Right atrium auricular region (tissue), 2 donors: ENCODE measurements at regions not wholly inside any gene's neighbourhood (a gene's known extent, or its start where the extent isn't known, plus 50 kb on each side); places are given as distances from the start of the nearest gene placed in this dataset.

Source experiments
- DNase-seq: peaks from one replicate; pipeline ENCODE4 v3.0.0-alpha.2; 2019; ENCODE audit warnings: low spot score
- H3K27ac ChIP-seq, 2 donors: fragments of 200-600 bp; sonication (generic); 1 replicate in 1 of 2; 2 replicates in 1 of 2; pipeline ENCODE4 v1.5.1; 2016 to 2019
- H3K27me3 ChIP-seq, 2 donors: fragments of 200-600 bp; sonication (generic); one replicate each; pipeline versions ENCODE4 v1.5.1 to v1.6.0; 2017 to 2019
- H3K36me3 ChIP-seq: fragments of 200-600 bp; sonication (generic); one replicate; pipeline ENCODE4 v1.5.1; 2016
- H3K4me1 ChIP-seq, 2 donors: fragments of 200-600 bp; sonication (generic); one replicate each; pipeline versions ENCODE4 v1.5.1 to v1.6.0; 2017 to 2019
- H3K4me3 ChIP-seq, 2 donors: fragments of 200-600 bp; sonication (generic); 1 replicate in 1 of 2; 2 replicates in 1 of 2; pipeline ENCODE4 v1.5.1; 2017 to 2019; ENCODE audit warnings: mild to moderate bottlenecking in 1 of 2, moderate library complexity in 1 of 2
- H3K9me3 ChIP-seq, 2 donors: fragments of 200-600 bp; sonication (generic); one replicate each; pipeline ENCODE4 v1.5.1; 2019
- TF ChIP-seq, protein P1 (sequence below), 2 donors: fragments of 200-600 bp; sonication (generic); IDR thresholded peaks; one replicate each; pipeline ENCODE4 v1.5.1; 2019; ENCODE audit warnings: antibody characterized with exemption in 2 of 2

DNA sequence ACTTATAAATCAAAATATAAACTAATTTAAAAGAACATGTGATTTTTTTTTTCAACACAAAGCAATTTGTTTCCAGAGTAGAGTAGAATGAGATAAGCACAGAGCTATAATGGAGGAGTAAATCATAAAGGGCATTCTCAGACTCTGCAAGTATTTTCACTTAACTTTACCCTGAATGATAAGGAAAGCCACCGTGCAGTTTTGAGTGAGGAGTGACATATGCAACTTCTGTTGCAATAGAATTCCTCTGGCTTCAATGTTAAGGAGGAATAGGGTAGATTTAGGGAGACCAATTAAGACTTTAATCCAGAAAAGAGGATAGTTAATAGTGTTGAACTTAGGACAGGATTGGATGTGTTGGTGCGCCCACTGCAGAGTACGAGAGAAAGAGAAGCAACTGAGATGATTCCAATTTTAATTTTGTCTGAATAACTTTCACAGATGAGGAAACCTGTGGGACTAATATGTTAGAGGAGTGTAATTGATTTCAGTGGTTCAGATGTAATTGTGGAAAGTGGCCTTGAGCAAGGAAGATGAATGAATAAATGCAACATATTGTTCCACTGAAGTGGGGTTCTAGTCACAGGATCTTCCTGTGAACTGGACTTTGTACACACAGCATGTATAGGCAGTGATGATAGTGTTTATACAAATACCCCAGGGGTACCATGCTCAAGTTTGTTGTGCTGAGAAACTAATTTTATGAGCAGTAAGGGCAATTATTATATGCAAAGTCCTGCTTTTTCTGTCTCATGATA, 255.5 kb upstream of the ANO3 start:
- H3K4me3 ChIP-seq, result no peak overlapping the region
- TF ChIP-seq, protein P1, sequence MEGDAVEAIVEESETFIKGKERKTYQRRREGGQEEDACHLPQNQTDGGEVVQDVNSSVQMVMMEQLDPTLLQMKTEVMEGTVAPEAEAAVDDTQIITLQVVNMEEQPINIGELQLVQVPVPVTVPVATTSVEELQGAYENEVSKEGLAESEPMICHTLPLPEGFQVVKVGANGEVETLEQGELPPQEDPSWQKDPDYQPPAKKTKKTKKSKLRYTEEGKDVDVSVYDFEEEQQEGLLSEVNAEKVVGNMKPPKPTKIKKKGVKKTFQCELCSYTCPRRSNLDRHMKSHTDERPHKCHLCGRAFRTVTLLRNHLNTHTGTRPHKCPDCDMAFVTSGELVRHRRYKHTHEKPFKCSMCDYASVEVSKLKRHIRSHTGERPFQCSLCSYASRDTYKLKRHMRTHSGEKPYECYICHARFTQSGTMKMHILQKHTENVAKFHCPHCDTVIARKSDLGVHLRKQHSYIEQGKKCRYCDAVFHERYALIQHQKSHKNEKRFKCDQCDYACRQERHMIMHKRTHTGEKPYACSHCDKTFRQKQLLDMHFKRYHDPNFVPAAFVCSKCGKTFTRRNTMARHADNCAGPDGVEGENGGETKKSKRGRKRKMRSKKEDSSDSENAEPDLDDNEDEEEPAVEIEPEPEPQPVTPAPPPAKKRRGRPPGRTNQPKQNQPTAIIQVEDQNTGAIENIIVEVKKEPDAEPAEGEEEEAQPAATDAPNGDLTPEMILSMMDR (IDR thresholded peaks at IDR 0.05), result no peak
- no peak for DNase-seq
- H3K27ac ChIP-seq, result no peak overlapping the region
- no peaks in the 10 kb centered on the region for H3K27me3 ChIP-seq
- H3K9me3 ChIP-seq, result no peaks in the 10 kb centered on the region
- no peaks in the 10 kb centered on the region for H3K4me1 ChIP-seq
- no peaks in the 10 kb centered on the region for H3K36me3 ChIP-seq

DNA sequence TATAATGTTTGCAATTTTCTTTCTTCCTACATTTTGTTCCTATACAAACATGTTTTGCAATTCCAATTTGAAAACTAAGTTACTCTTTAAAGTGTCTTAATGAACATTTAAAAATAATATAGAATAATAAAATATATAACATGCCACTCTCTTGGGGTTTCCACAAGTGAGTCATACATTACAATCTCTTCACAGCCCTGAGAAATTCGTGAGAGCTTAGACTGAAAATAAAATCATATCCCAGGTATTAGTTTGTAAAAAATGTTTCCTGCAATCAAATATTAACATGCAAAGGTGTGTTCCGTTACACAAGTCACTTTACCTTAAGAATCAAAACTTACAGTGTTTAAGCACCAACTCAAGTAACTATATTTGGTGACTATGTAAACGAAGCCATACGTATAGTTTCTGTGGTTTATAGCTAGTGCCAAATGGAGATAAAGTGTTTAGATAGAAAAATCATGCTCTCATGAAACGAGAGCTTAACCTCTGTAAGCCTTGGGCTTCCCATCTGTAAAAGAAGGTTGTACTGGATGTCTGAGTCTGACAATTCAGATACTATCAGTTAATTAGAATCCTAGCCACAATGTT, 253.6 kb upstream of the ANO3 start:
- Histone ChIP-seq H3K4me3 (no peak overlapping the region), H3K9me3 (no peaks in the 10 kb centered on the region), H3K4me1 (no peaks in the 10 kb centered on the region), H3K27me3 (no peaks in the 10 kb centered on the region), H3K36me3 (no peaks in the 10 kb centered on the region), H3K27ac (no peak overlapping the region)
- no peak for DNase-seq
- TF ChIP-seq, protein P1 (IDR thresholded peaks at IDR 0.05), result no peak

DNA sequence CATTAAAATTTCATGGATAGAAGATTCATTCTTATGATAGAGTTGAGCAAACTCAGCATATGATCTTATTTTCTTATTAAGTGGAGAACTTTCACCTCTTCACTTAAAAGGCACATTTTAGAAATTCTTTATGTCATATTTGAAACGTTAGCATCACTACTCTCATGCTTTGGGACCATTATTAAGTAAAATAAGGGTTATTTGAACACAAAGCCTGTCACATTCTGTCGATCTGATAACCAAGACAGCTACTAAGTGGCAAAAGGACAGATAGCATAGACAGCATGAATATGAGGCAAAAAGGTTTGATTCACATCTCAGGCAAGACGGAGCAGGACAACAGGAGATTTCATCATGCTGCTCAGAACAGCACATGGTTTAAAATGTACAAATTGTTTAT, 247.6 kb upstream of the ANO3 start:
- no peak overlapping the region for H3K4me3 ChIP-seq
- H3K9me3 ChIP-seq, result no peaks in the 10 kb centered on the region
- H3K36me3 ChIP-seq, result no peaks in the 10 kb centered on the region
- no peaks in the 10 kb centered on the region for H3K27me3 ChIP-seq
- no peak overlapping the region for H3K27ac ChIP-seq
- TF ChIP-seq, protein P1 (IDR thresholded peaks at IDR 0.05), result no peak
- H3K4me1 ChIP-seq, result no peaks in the 10 kb centered on the region
- no peak for DNase-seq

DNA sequence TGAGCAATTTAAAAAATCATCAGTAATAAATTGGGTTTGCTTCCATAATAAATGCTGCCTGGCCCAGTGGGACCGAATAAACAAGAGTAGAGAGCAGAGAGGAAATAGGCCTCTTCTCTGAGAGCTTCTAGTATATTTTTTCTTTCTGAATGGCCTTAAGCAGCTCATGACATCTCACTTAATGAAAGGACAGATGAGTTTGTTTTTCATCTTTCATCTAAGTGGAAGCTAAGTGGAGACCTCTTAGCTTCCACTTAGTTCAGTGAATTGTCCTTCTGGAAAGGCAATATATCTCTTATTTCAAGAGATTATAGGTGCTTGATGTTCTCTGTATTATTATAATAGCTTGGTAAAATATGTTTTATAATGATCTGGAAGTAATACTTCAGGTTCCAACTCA, 245.9 kb upstream of the ANO3 start:
- Histone ChIP-seq H3K4me1 (no peaks in the 10 kb centered on the region), H3K27ac (no peak overlapping the region), H3K9me3 (no peaks in the 10 kb centered on the region), H3K27me3 (no peaks in the 10 kb centered on the region), H3K36me3 (no peaks in the 10 kb centered on the region), H3K4me3 (no peak overlapping the region)
- DNase-seq, result no peak
- TF ChIP-seq, protein P1 (IDR thresholded peaks at IDR 0.05), result no peak

DNA sequence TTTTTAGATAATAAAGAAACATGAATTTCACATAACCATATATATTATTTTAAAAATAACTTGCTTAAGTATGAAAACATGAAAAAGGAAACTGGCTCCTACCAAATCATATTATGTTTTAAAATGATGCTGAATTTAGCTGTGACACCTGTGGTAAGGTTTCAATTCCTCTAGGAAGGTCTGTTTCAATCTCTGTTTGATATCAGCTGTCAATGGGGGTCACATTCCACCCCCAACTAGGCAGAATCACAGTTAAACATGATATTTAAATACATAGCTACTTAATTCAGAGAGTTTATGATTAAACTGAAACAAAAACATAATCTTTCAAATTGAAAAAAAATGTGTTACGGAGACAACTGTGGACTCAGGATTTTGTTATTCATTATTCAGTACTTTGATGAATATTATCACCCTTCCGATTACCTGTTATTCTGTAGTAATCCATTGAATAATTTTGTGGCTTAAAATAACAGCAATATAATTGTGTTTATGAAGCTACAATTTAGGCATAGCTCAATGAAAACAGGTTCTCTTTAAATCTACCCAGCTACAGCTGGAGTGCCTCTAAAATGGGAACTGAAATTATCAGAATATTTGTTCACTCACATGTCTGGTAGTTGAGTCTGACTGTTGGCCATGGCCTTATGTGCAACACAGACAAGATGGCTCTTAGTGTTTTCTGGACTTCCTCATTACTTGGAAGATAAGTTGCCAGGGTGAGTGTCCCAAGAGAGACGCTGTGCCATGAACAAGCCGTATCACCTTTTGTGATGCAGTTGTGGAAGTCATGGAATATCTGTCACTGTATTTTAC, 244.6 kb upstream of the ANO3 start:
- Histone ChIP-seq H3K4me3 (no peak overlapping the region), H3K27me3 (no peaks in the 10 kb centered on the region), H3K9me3 (no peaks in the 10 kb centered on the region), H3K27ac (no peak overlapping the region), H3K36me3 (no peaks in the 10 kb centered on the region), H3K4me1 (no peaks in the 10 kb centered on the region)
- DNase-seq, result no peak
- TF ChIP-seq, protein P1 (IDR thresholded peaks at IDR 0.05), result no peak
